HG03432 (cell line): ENCODE measurements at regions not wholly inside any gene's neighbourhood (a gene's known extent, or its start where the extent isn't known, plus 50 kb on each side); places are given as distances from the start of the nearest gene placed in this dataset.
A peak's percentile ranks its signal among the peaks of the same experiment; 100 is the strongest.

ENCODE experiments used
- ATAC-seq: cut with Tn5 transposase; IDR thresholded peaks from one replicate; pipeline ENCODE4 v1.9.1; 2021; ENCODE audit warnings: mild to moderate bottlenecking, moderate library complexity; ENCODE audit not compliant: unreplicated experiment

- peak; percentile 79 for ATAC-seq
Measured at GRCh38 chr12:38138225-38139221, 178.1 kb upstream of the ALG10B start.

- ATAC-seq = no peak
Measured at GRCh38 chr12:38139456-38139855, 177.1 kb upstream of the ALG10B start.

GRCh38 chr12:38141239-38141638 lies 175.3 kb upstream of the ALG10B start:
- no peak for ATAC-seq

DNA sequence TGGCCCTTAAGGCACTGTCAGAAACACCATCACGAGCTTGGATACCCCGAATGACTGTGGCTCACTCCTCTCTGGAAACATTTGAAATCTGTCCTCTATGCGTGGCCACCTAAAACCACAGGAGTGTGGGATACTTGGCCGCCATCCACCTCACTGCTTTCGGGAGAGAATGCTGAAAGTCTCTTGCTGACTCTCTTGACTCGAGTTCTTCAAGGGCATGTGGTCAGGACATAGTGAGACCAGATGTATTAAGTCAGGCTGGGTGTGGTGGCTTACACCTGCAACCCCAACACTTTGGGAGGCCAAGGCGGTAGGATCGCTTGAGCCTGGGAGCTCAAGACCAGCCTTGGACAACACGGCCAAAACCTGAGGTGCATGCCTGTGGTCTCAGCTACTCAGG lies 174.7 kb upstream of the ALG10B start:
- ATAC-seq = no peak

- ATAC-seq = no peak
Measured at GRCh38 chr12:38142974-38143373, 173.6 kb upstream of the ALG10B start.

DNA sequence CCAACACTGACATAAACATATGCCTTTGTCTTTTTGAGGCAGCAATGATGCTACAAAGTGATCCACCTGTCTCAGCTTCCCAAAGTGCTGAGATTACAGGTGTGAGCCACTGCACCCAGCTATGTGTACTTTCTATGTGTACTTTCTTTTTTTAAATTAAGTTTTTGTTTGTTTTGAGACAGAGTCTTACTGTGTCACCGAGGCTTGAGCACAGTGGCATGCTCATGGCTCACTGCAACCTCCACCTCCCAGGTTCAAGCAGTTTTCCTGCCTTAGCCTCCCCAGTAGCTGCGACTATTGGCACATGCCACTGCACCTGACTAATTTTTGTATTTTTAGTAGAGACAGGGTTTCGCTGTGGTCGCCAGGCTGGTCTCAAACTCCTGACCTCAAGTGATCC lies 172.5 kb upstream of the ALG10B start:
- ATAC-seq = no peak

GRCh38 chr12:38144601-38145436 lies 171.8 kb upstream of the ALG10B start:
- no peak for ATAC-seq

- ATAC-seq = no peak
Measured at GRCh38 chr12:38149395-38150073, 167.0 kb upstream of the ALG10B start.

DNA sequence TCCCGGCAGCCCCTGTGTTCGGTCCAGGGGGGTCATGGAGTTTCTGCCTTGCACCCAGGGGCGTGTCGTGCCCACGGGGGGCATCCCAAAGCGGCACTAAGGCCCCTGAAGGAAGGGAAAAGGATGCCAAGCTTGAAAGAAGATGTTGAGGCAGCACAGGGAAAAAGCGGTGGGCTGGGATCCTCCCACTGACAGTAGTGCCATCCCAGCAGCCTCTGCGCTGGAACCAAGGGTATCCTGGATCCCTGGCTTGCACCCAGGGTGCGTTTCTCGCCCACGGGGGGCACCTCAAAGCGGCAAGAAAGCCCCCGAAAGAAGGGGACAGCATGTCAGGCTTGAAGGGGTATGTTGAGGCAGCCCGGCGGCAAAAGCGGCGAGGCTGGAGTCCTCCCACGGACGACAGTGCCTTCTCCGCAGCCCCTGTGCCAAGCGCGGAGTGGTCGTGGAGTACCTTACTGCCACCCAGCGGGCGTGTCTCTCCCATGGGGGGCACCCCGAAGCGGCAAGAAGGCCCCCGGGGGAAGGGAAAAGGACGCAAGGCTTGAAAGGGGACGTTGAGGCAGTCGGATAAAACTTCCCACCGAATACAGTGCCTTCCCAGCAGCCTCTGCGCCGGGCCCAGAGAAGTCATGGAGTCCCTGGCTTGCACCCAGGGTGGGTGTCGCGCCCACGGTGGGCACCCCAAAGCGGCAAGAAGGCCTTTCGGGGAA lies 164.4 kb upstream of the ALG10B start:
- no peak for ATAC-seq

DNA sequence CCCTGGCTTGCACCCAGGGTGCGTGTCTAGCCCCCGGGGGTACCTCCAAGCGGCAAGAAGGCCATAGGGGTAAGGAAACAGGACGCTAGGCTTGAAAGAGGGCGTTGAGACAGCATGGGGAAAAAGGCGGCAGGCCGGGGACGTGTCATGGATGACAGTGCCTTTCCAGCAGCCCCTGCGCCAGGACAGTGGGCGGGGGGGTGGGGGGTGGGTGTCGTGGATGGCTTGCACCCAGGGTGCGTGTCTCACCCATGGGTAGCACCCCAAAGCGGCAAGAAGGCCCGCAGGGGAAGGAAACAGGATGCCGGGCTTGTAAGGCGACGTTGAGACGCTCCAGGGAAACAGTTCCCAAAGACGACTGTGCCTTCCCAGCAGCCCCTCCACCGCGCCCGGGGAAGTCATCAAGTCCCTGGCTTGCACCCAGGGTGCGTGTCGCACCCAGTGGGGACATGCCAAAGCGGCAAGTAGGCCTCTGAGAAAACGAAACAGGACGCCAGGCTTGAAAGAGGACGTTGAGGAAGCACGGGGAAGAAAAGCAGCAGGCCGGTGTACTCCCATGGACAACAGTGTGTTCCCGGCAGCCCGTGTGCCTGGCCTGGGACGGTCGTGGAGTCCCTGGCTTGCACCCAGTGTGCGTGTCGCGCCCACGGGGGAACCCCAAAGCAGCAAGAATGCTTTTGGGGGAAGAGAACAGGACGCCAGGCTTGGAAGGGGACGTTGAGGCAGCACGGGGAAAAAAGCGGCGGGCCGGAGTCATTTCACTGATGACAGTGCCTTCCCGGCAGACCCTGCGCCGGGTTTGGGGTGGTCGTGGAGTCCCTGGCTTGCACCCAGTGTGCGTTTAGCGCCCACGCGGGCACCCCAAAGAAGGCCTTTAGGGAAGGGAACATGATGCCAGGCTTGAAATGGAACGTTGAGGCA lies 163.5 kb upstream of the ALG10B start:
- no peak for ATAC-seq

DNA sequence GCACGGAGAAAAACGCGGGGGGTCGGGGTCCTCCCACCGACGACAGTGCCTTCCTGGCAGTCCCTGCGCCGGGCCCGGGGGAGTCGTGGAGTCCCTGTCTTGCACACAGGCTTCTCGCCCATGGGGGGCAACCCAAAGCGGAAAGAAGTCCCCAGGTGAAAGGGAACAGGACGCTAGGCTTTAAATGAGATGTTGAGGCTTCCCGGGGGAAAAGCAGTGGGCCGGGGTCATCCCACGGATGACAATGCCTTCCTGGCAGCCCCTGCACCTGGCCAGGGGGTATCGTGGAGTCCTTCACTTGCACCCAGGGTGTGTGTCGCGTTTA lies 162.9 kb upstream of the ALG10B start:
- ATAC-seq = no peak

DNA sequence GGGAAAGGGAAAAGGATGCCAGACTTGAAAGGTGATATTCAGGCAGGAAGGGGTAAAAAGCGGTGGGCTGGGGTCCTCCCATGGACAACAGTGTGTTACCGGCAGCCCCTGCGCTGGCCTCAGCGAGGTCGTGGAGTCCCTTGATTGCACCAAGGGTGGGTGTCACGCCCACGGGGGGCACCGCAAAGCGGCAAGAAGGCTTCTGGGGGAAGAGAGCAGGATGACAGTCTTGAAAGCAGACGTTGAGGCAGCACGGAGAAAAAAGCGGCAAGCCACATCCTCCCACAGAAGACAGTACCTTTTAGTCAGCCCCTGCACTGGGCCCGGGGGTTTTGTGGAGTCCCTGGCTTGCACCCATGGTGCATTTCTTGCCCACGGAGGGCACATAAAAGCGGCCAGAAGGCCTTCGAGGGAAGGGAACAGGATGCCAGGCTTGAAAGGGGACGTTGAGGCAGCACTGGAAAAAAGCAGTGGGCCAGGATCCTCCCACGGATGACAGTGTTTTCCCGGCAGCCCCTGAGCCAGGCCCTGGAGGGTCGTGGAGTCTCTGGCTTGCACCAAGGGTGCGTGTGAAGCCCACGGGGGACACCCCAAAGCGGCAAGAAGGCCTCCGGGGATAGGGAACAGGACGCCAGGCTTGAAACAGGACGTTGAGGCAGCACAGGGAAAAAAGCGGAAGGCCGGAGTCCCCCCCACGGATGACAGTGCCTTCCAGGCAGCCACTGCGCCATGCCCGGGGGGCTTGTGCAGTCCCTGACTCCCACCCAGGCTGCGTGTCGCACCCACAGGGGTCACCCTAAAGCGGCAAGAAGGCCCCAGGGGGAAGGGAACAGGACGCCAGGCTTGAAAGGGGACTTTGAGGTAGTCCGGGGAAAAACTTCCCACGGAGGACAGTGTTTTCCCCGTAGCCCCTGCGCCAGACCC lies 162.2 kb upstream of the ALG10B start:
- ATAC-seq = no peak

- no peak for ATAC-seq
Measured at GRCh38 chr12:38155020-38155395, 161.6 kb upstream of the ALG10B start.

DNA sequence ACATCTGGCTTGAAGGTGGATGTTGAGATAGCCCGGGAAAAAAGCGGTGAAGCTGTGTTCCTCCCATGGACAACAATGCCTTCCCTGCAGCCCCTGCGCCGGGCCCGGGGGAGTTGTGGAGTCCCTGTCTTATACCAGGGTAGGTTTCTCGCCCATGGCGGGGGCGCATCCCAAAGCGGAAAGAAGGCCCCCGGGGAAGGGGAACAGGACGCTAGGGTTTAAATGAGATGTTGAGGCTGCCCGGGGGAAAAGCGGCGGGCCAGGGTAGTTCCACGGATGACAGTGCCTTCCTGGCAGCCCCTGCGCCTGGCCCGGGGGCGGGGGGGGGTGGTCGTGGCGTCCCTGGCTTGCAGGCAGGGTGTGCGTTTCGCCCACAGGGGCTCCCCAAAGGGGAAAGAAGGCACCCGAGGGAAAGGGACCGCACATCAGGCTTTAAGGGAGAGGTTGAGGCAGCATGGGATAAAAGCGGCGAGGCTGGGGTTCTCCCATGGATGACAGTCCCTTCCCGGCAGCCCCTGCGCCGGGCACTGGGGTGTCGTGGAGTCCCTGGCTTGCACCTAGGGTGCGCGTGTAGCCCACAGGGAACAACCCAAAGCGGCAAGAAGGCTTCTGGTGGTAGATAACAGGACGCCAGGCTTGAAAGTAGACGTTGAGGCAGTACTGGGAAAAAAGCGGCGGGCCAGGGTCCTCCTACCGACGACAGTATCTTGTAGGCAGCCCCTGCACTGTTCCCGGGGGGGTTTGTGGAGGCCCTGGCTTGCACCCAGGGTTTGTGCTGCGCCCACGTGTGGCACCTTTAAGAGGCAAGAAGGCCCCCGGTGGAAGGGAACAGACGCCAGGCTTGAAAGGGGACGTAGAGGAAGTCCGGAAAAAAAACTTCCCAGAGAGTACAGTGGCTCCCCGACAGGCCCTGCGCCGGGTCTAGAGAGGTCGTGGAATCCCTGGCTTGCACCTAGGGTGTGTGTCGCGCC lies 160.8 kb upstream of the ALG10B start:
- ATAC-seq = no peak

DNA sequence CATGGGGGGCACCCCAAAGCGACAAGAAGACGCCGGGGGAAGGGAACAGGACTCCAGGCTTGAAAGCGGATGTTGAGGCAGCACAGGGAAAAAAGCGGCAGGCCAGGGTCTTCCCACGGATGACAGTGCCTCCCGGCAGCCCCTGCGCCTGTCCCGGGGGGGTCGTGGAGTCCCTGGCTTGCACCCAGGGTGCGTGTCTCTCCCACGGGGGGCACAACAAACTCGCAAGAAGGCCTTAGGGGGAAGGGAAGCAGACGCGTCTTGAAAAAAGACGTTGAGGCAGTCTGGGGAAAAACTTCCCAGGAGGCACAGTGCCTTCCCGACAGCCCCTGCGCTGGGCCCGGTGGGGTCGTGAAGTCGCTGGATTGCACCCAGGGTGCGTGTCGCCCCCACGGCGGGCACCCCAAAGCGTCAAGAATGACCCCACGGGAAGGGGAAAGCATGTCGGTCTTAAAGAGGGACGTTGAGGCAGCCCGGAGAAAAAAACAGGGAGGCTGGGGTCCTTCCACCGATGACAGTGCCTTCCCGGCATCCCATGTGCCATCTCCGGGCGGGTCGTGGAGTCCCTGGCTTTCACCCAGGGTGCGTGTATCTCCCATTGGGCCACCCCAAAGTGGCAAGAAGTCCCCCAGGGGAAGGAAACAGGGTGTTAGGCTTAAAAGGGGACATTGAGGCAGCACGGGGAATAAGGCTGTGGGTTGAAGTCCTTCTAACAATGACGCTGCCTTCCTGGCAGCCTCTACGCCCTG lies 159.9 kb upstream of the ALG10B start:
- ATAC-seq = no peak

DNA sequence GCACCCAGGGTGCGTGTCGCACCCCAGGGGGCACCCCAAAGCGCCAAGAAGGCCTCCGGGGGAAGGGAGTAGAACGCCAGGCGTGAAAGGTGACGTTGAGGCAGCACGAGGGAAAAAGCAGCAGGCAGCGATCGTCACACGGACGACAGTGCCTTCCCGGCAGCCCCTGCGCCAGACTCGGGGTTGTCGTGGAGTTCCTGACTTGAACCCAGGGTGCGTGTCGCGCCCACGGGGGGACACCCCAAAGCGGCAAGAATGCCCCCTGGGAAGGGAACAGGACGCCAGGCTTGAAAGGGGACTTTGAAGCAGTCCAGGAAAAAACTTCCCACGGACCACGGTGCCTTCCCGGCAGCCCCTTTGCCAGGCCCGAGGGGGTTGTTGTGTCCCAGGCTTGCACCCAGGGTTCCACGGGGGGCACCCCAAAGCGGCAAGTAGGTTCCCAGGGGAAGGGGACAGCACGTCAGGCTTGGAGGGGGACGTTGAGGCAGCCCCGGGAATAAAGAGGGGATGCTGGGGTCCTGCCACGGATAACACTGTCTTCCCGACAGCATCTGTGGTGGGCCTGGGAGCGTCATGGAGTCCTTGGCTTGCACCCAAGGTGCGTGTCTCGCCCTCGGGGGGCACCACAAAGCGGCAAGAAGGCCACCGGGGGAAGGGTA lies 159.2 kb upstream of the ALG10B start:
- ATAC-seq = no peak
